ENCODE measurements at regions not wholly inside any gene's neighbourhood (a gene's known extent, or its start where the extent isn't known, plus 50 kb on each side); places are given as distances from the start of the nearest gene placed in this dataset.

DNA sequence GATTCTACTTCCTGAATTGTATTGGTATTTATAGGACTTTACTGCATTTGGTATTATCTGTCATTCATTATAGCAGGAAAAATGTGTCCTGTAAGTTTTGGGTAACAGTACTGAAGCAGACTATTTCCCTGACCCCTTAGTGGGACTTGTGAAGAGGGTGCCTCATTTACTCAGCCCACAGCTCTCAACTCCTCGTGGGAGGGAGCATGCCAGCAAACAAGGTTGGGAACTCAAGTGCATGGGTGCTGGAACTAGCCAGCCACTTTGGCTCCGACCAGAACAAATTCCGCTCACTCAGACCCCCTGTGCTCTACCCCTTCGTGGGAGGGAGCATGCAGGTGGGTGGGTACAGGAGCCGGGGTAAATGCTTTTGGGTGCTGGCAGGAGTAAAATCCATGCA is 1773.5 kb upstream of the WWC1 start:
- H3K27me3 ChIP-seq = no peaks in the 10 kb centered on the region
- H3K9me3 ChIP-seq (ENCODE audit: low read depth) = no peaks in the 10 kb centered on the region
- no peaks in the 10 kb centered on the region for H3K4me1 ChIP-seq (ENCODE audit: low read depth)
- TF ChIP-seq, protein P1, sequence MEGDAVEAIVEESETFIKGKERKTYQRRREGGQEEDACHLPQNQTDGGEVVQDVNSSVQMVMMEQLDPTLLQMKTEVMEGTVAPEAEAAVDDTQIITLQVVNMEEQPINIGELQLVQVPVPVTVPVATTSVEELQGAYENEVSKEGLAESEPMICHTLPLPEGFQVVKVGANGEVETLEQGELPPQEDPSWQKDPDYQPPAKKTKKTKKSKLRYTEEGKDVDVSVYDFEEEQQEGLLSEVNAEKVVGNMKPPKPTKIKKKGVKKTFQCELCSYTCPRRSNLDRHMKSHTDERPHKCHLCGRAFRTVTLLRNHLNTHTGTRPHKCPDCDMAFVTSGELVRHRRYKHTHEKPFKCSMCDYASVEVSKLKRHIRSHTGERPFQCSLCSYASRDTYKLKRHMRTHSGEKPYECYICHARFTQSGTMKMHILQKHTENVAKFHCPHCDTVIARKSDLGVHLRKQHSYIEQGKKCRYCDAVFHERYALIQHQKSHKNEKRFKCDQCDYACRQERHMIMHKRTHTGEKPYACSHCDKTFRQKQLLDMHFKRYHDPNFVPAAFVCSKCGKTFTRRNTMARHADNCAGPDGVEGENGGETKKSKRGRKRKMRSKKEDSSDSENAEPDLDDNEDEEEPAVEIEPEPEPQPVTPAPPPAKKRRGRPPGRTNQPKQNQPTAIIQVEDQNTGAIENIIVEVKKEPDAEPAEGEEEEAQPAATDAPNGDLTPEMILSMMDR (IDR thresholded peaks at IDR 0.05; ENCODE audit: low read depth, low read length) = no peak
- H3K36me3 ChIP-seq = no peaks in the 10 kb centered on the region
- DNase-seq (ENCODE audit: low read depth in 1 of 2, low spot score in 1 of 2) = no peak
- H3K27ac ChIP-seq = no peak overlapping the region
- no peak overlapping the region for H3K4me3 ChIP-seq

DNA sequence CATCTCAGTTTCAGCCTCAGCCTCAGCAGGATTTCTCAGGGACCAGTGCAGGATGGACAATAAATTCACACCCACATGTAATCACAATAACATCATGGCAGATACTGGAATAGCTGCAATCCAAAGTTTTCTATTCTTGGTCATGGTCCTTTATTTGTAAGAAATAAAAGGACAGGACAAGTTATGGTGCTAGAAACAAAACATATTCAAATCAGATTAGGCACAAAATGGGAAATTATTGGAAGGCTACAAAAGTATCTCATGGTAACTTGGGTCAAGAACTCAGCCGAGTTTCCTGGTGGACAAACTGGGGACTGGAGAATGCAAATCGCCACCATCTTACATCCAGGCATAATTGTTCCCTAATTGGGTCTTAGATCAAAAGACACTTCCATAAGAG is 1768.2 kb upstream of the WWC1 start:
- TF ChIP-seq, protein P1 (IDR thresholded peaks at IDR 0.05; ENCODE audit: low read depth, low read length) = no peak
- no peak for DNase-seq (ENCODE audit: low read depth in 1 of 2, low spot score in 1 of 2)
- H3K4me3 ChIP-seq = no peak overlapping the region
- H3K27me3 ChIP-seq = no peaks in the 10 kb centered on the region
- H3K9me3 ChIP-seq (ENCODE audit: low read depth) = no peaks in the 10 kb centered on the region
- H3K27ac ChIP-seq = no peak overlapping the region
- no peaks in the 10 kb centered on the region for H3K36me3 ChIP-seq
- no peaks in the 10 kb centered on the region for H3K4me1 ChIP-seq (ENCODE audit: low read depth)

DNA sequence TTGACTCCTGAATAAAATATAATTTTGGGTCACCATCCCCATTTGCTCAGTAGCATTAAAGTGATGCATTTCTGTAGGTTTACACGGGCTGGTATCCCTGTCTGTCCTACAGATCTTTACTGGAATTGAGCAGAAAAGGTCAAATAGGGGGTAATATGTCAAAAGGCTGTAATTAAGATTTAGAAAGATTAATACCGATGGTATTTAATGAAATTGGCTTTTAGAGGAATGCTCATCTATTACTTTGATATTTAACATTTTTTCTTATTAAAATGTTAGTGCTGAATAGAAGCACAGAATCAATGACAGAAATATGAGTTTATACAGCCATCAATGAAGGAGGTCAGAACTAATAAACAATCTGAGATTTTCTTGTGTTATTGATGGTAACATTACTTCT is 1762.2 kb upstream of the WWC1 start:
- H3K4me3 ChIP-seq = no peak overlapping the region
- H3K27ac ChIP-seq = no peak overlapping the region
- H3K36me3 ChIP-seq = no peaks in the 10 kb centered on the region
- no peaks in the 10 kb centered on the region for H3K9me3 ChIP-seq (ENCODE audit: low read depth)
- no peaks in the 10 kb centered on the region for H3K4me1 ChIP-seq (ENCODE audit: low read depth)
- DNase-seq (ENCODE audit: low read depth in 1 of 2, low spot score in 1 of 2) = no peak
- TF ChIP-seq, protein P1 (IDR thresholded peaks at IDR 0.05; ENCODE audit: low read depth, low read length) = no peak
- H3K27me3 ChIP-seq = no peaks in the 10 kb centered on the region

DNA sequence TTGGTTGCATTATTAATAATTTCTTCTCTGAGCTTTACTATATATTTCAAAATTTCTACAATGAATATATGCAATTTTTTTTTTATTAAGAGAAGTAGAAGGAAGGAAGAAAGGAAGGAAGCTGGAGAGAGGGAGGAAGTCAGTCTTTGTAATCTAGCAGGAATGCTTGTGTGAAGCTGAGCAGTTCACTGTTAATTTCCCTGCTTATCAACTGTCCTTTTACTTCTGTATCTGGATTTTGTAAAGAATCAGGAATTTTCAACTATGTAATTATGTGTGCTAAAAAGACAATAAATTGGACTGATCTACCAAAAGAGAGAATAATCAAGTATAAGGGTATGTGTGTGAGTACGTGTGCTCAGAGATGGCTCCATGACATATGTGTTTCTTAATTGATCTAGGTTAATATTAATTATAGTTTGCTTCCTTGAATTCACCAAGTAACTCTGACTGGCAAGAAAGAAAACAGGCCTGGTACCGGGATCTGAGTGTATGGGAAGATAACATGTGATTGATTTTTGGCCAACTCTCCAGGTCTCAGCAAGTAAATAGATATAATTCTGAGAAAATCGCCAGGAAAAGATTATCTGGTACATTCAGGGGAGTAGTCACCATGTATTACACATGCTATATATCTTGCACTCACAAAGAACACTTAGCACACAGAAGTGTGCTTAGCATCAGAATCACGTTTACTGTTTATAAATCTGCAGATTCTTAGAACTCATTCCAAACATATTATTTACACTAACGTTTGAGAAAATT is 1758.8 kb upstream of the WWC1 start:
- H3K9me3 ChIP-seq (ENCODE audit: low read depth) = no peaks in the 10 kb centered on the region
- H3K4me1 ChIP-seq (ENCODE audit: low read depth) = no peaks in the 10 kb centered on the region
- H3K27ac ChIP-seq = no peak overlapping the region
- H3K27me3 ChIP-seq = no peaks in the 10 kb centered on the region
- H3K36me3 ChIP-seq = no peaks in the 10 kb centered on the region
- no peak for DNase-seq (ENCODE audit: low read depth in 1 of 2, low spot score in 1 of 2)
- TF ChIP-seq, protein P1 (IDR thresholded peaks at IDR 0.05; ENCODE audit: low read depth, low read length) = no peak
- H3K4me3 ChIP-seq = no peak overlapping the region

DNA sequence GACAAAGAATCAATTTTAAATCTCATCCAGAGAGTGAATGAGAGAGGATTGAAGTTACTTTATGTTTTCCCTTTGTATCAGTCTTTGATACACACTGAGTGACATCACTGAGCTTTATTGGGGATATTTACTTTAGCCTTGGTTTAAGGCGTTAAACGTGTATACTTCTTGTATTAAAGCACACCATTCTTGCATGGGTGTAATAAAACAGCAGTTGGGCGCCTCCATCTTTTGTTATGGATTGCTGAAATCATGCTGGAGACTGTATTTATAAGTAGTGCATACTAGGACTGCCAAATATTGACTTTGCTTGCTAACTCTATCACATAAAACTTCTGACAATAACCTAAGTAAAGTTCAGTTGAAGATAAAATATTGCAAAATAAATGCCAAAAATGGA is 1755.8 kb upstream of the WWC1 start:
- H3K4me3 ChIP-seq = no peak overlapping the region
- no peaks in the 10 kb centered on the region for H3K4me1 ChIP-seq (ENCODE audit: low read depth)
- no peak overlapping the region for H3K27ac ChIP-seq
- TF ChIP-seq, protein P1 (IDR thresholded peaks at IDR 0.05; ENCODE audit: low read depth, low read length) = no peak
- no peak for DNase-seq (ENCODE audit: low read depth in 1 of 2, low spot score in 1 of 2)
- H3K36me3 ChIP-seq = no peaks in the 10 kb centered on the region
- no peaks in the 10 kb centered on the region for H3K9me3 ChIP-seq (ENCODE audit: low read depth)
- no peaks in the 10 kb centered on the region for H3K27me3 ChIP-seq

Measured in cardiac muscle cell (in vitro differentiated cells and primary cell).